Ovary (tissue), 3 donors: ENCODE measurements at regions not wholly inside any gene's neighbourhood (a gene's known extent, or its start where the extent isn't known, plus 50 kb on each side); places are given as distances from the start of the nearest gene placed in this dataset.

Experiments used
- EP300 ChIP-seq: sonication (generic); formaldehyde crosslinking; IDR thresholded peaks from one replicate; pipeline ENCODE4 v1.6.1; 2017; ENCODE audit warnings: antibody characterized with exemption
- POLR2A ChIP-seq: fragments of 450-650 bp; IDR thresholded peaks from one replicate; pipeline ENCODE4 v1.6.1; 2017; ENCODE audit warnings: antibody characterized with exemption, mild to moderate bottlenecking, moderate library complexity
- TF ChIP-seq, protein P1 (sequence below), 3 donors: fragments of 450-650 bp in 2 of 3; fragments of 200-600 bp in 1 of 3; IDR thresholded peaks; one replicate each; pipeline versions ENCODE4 v1.5.1 to v1.8.0; 2016 to 2022; ENCODE audit warnings: antibody characterized with exemption in 3 of 3, mild to moderate bottlenecking in 1 of 3
- donor health status: DM: no; HTN: no; CAD: no.

DNA sequence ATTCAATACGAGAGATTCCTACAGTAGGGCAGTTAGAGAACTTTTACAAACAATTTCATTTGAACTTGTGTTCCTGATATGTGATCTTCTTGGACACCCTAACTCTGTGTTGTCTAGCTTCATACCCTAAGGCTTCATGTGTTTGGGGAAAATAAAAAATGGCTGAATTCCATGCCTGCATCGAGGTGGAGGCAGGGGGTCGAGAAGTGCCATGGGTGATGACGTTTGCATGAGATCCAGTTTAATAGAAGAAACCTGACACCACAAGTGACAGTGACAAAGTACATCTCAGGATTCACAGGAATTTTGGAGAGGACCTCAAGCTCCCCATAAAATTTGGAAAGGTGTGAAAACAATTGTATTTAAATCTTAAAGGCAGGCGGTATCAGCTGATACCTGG lies 169.2 kb upstream of the NABP1 start:
- TF ChIP-seq, protein P1, sequence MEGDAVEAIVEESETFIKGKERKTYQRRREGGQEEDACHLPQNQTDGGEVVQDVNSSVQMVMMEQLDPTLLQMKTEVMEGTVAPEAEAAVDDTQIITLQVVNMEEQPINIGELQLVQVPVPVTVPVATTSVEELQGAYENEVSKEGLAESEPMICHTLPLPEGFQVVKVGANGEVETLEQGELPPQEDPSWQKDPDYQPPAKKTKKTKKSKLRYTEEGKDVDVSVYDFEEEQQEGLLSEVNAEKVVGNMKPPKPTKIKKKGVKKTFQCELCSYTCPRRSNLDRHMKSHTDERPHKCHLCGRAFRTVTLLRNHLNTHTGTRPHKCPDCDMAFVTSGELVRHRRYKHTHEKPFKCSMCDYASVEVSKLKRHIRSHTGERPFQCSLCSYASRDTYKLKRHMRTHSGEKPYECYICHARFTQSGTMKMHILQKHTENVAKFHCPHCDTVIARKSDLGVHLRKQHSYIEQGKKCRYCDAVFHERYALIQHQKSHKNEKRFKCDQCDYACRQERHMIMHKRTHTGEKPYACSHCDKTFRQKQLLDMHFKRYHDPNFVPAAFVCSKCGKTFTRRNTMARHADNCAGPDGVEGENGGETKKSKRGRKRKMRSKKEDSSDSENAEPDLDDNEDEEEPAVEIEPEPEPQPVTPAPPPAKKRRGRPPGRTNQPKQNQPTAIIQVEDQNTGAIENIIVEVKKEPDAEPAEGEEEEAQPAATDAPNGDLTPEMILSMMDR (IDR thresholded peaks at IDR 0.05): no peak
- TF ChIP-seq POLR2A (no peak), EP300 (no peak)
